GM12878 (cell line): ENCODE measurements at regions not wholly inside any gene's neighbourhood (a gene's known extent, or its start where the extent isn't known, plus 50 kb on each side); places are given as distances from the start of the nearest gene placed in this dataset.

Experiments
- CUX1 ChIP-seq: IDR thresholded peaks from 2 replicates; pipeline ENCODE4 v1.6.1; 2012; ENCODE audit warnings: improper control_type of control experiment, low read depth, low read length; ENCODE audit not compliant: insufficient replicate concordance
- POU2F2 ChIP-seq: IDR thresholded peaks from 3 replicates; pipeline ENCODE4 v1.6.1; 2011; ENCODE audit warnings: low read depth, mild to moderate bottlenecking, low read length, borderline replicate concordance
- RELB ChIP-seq: fragments of 450-650 bp; IDR thresholded peaks from 2 replicates; pipeline ENCODE4 v1.6.1; 2017; ENCODE audit warnings: low read depth, mild to moderate bottlenecking, moderate library complexity
- REST ChIP-seq: IDR thresholded peaks from 2 replicates; pipeline ENCODE4 v1.6.1; 2012; ENCODE audit warnings: mild to moderate bottlenecking, low read depth, low read length
- TCF12 ChIP-seq: IDR thresholded peaks from 2 replicates; pipeline ENCODE4 v1.6.1; 2011; ENCODE audit warnings: low read depth, mild to moderate bottlenecking, low read length

GRCh38 chr5:2022436-2022835 lies 139.7 kb upstream of the IRX4 start (continued):
- TF ChIP-seq REST (no peak), RELB (no peak), POU2F2 (no peak), TCF12 (no peak), CUX1 (no peak)
